SIG-M5 treated with dmso at 0.1 percent for 504 hours (cell line): ENCODE measurements at regions not wholly inside any gene's neighbourhood (a gene's known extent, or its start where the extent isn't known, plus 50 kb on each side); places are given as distances from the start of the nearest gene placed in this dataset.
"Not testable (repeated sequence)": the region's sequence is repeated elsewhere in the genome, so short reads cannot be mapped to it uniquely, and the experiment has no call there.

Source experiments
- DNase-seq: peaks from one replicate; lab custom pipeline; 2025; ENCODE audit not compliant: unreplicated experiment; lab: John Stamatoyannopoulos, UW

DNA sequence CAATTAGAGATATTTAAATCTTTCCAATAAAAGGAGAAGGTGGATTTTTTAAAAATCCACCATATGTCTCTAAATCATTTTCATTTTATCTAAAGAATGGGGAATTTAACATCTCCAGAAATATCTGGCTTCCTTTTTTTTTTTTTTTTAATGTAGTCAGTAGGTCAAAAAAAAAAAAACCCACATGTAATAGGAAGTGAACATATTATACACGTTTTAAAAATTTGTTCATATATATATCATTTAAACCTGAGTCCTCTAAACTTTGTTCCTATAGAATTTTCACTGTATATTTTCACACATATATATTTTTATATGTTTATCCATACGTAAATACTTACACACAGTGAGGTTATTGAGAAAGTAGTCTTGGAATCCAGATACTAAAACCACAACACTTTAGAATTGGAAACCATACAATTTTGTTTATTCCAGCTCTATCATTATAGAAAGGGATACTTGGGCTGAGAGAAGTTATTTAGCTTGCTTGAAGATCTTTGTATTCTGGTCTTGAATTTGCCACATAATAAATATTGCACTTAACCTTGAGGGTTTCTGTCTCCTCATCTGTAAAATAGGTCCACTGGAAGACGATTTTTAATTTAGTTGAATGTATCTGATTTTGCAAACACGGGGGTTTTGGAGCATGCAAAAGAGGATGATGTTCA, 62.1 kb upstream of the ZNF217 start:
- no peak for DNase-seq

DNA sequence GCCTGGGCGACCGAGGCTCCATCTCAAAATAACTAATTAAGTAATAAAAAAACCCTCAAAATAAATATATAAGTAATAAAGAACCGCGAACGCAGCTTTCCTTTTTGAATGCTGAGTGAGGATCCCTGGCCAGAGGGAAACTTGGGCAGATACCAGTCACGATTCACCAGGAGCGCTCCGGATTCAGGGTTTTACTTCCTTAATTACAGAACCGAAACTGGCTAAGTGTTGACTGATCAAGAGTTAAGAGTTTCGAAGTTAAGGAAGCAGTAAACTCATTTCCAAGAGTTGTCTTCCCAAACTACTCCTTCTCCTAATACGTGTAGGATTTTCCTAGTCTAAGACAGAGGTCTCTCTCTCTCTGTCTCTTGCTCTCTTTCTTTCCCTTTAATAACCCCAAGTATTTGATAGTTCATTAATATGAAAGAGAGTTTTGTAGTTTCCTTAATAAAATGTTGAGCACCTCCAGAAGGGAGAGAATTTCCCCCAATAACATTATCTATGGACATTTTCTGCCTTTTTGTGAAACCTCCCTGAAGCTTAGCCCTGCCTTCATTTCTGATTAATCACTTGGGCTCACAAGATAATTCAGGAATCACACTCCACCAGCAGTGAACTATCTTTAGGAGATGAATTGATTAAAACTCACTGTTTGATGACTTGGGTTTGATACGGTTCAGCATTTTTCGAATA, 61.4 kb upstream of the ZNF217 start:
- DNase-seq, result peak; percentile 100

DNA sequence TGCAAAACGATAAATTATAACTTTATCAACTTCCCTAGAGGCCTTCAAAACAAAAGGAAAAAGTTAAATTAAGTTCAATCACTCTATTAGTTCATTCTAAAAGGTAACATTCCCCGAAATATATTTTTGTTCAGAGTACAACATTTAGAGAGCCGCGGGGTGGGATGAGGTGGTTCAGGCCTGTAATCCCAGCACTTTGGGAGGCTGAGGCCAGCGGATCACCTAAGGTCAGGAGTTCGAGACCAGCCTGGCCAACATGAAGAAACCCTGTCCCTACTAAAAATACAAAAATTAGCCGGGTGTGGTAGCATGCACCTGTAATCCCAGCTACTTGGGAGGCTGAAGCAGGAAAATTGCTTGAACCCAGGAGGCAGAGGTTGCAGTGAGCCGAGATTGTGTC, 60.9 kb upstream of the ZNF217 start:
- not testable (repeated sequence) for DNase-seq

DNA sequence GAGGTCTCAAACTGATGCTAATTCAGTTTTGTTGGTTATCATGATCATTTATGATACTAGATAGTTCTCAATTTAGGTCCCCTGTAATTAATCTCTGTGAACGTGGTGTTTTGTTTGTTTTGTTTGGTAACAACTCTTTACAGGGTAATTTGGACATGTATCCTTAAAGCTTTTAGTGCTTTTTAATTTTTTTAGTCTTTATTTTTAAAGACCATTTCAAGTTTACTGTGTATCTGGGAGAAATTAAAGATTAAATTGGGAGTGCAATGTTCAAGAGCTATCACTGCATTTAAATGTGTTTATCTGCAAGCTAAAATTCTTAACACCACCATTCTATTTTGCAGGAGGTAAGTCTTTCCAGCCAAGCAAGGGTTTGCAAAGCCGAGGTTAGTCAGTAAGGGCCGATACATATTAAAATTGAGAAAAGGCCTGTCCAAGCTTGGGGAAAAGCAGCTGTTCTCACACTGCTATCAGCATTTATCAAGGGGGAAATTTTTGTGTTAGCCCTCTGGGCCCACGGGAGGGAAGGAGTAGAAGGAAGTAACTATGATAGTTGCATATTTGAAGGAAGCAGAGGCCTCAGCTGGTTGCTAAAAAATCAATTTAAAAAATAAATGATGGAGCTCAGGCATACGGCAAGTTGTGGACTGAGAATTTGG, 59.3 kb upstream of the ZNF217 start:
- DNase-seq, result no peak

DNA sequence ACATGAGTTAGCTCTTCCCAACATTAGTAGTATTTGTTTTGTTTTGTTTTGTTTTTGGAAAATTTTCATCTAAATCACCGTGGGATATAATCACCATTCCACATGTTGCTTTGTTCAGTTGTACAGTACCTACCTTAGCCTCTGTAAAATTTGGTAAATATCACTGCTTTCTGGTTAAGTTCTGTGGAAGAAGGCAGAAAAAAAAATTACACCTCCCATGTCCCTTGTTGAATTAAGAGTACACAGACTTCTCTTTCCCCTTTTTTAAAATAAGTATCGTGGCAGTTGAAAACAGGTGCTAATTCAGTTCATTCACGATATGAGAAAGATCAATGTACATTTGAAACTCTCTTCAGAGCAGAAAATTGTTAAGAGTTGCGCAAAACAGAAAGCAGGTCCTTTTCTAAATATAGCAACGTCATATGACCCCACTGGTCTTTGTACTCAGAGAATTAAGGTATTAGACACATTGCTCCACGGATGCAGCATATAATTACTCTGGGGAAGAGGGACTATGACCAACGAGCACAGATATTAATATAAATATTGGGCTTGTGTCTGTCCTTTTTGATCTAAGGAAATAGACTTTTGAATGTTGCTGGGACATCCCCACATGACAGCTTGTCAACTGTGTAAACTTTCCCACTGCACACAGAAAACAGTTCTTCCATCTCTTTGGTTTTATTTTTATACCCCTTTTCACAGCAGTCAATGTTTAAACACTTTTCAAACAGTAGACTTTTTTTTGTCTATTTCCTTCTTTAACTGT, 58.6 kb upstream of the ZNF217 start:
- DNase-seq, result peak; percentile 84

DNA sequence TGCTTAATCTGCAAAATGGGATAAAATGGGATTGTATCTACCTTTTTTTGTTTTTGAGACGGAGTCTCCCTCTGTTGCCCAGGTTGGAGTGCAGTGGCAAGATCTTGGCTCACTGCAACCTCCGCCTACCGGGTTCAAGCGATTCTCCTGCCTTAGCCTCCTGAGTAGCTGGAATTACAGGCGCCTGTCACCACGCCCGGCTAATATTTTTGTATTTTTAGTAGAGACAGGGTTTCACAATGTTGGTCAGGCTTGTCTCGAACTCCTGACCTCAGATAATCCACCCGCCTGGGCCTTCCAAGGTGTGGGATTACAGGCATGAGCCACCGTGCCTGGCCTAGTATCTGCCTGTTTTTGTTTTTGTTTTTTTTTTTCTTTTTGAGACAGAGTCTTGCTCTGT, 55.9 kb upstream of the ZNF217 start:
- DNase-seq, result not testable (repeated sequence)

DNA sequence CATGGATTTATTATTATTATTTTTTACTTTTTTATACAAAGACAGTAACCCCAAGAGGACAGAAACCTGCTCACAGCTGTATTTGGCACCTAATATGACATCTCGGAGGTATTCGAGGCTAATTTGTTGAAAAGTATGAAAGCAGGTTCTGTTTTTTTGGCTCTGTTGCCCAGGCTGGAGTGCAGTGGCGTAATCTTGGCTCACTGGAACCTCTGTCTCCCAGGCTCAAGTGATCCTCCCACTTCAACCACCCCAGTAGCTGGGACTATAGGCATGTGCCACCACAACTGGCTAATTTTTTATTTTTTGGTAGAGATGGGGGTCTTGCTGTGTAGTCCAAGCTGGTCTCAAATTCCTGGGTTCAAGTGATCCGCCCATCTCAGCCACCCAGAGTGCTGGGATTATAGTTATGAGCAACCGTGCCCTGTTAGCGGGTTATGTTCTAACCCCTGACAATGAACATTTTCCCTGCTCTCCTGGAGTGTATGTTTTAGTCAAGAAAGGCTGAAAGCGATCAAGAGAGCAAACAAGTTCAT, 53.7 kb upstream of the ZNF217 start:
- no peak for DNase-seq

DNA sequence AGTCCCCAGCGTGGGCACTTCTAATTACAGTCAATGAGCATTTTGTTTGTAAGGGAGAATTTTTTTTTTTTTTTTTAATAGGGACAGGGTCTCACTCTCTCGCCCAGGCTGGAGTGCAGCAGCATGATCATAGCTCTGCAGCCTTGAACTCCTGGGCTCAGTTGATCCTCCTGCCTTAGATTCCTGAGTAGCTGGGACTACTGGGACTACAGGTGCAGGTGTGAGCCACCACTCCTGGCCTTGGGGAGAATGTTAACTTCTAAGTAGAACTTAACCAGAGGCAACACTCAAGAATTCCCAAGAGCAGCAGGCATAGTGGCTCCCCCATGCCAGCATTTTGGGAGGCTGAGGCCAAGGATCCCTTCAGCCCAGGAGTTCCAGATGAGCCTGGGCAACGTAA, 52.9 kb upstream of the ZNF217 start:
- no peak for DNase-seq

DNA sequence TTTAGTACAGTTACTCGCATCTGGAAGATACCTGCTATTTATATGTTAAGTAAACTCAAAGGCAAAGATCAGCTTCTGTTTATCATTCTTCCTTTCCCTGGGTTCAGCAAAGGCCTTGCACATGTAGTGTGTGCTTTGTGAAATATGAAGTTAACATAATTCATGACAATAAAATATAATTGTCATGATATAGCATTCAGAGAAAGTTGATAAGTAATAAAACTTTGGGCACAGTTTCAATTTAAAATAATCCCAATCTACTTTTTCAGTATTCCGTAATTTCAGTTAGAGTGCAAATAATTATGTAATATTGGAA, 51.9 kb upstream of the ZNF217 start:
- DNase-seq, result no peak

DNA sequence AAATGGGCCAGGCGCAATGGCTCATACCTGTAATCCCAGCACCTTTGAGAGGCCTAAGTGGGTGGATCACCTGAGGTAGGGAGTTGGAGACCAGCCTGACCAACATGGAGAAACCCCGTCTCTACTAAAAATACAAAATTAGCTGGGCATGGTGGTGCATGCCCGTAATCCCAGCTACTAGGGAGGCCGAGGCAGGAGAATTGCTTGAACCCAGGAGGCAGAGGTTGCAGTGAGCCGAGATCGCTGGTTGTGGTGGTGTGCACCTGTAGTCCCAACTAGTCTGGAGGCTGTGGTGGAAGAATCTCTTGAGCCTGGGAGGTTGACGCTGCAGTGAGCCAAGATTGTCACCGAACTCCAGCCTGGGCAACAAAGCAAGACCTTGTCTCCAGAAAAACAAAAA, 50.5 kb upstream of the ZNF217 start:
- not testable (repeated sequence) for DNase-seq
